Endothelial cell of umbilical vein (primary cell): ENCODE measurements at regions not wholly inside any gene's neighbourhood (a gene's known extent, or its start where the extent isn't known, plus 50 kb on each side); places are given as distances from the start of the nearest gene placed in this dataset.

Experiments used
- BruUV-seq: library from RNA; stranded (reverse); fragments of 400-500 nt; replicated peaks from 2 replicates; lab custom pipeline; 2021; lab: Mats Ljungman, UMichigan
- CTCF ChIA-PET: fragments of 300-600, 350-600 bp; sonication (Branson Sonifier 250); formaldehyde crosslinking; loops from one replicate; lab custom pipeline; 2021; ENCODE audit warnings: antibody characterized with exemption, inconsistent platforms; lab: Charles Lee
- POLR2A ChIA-PET: fragments of 300-600, 350-600 bp; sonication (Branson Sonifier 250); formaldehyde crosslinking; loops from one replicate; lab custom pipeline; 2021; ENCODE audit warnings: antibody characterized with exemption, inconsistent platforms; lab: Charles Lee
- DNase-seq: peaks from one replicate; pipeline ENCODE4 v3.0.0-alpha.2; 2011; ENCODE audit warnings: low read depth, low spot score
- FAIRE-seq: peaks from 2 replicates; lab custom pipeline; 2011; peaks lifted over from hg19 to GRCh38; lab: Jason Lieb, UNC
- H2AFZ ChIP-seq: 2 replicates; pipeline ENCODE4 v1.6.0; 2012; ENCODE audit warnings: low read depth, low read length, control low read depth, inconsistent platforms
- H3K27ac ChIP-seq: 2 replicates; pipeline ENCODE4 v1.5.1; 2011; ENCODE audit warnings: low read depth, mild to moderate bottlenecking, control low read depth, low read length, moderate library complexity; ENCODE audit not compliant: insufficient read depth
- H3K27me3 ChIP-seq, 2 experiments: 2 replicates each; pipeline versions ENCODE4 v1.6.0 to v1.6.1; 2011; ENCODE audit warnings: low read length in 2 of 2, mixed read lengths in 1 of 2; ENCODE audit not compliant: control insufficient read depth in 2 of 2, insufficient read depth in 2 of 2
- H3K36me3 ChIP-seq, 2 experiments: 2 replicates in 1 of 2; 3 replicates in 1 of 2; pipeline ENCODE4 v1.5.1; 2011; ENCODE audit warnings: low read length in 2 of 2, mild to moderate bottlenecking in 1 of 2, moderate library complexity in 1 of 2; ENCODE audit not compliant: control insufficient read depth in 2 of 2, insufficient read depth in 2 of 2; ENCODE audit errors: extremely low read depth in 1 of 2
- H3K4me1 ChIP-seq: 3 replicates; pipeline ENCODE4 v1.5.1; 2011; ENCODE audit warnings: mild to moderate bottlenecking, low read length; ENCODE audit not compliant: control insufficient read depth, insufficient read depth; ENCODE audit errors: extremely low read depth
- H3K4me2 ChIP-seq: 2 replicates; pipeline ENCODE4 v1.6.1; 2011; ENCODE audit warnings: low read length, control low read depth, mixed read lengths; ENCODE audit not compliant: insufficient read depth
- H3K4me3 ChIP-seq, 3 experiments: fragments of 200-600 bp in 1 of 3; sonication (generic), shearing (Covaris generic) in 1 of 3; replicated peaks in 1 of 3; 2 replicates each; pipeline ENCODE4 v1.5.1; 2011 to 2016; ENCODE audit warnings: control low read depth in 3 of 3, low read length in 3 of 3, mild to moderate bottlenecking in 2 of 3, inconsistent platforms in 1 of 3, low read depth in 1 of 3, moderate library complexity in 1 of 3; ENCODE audit not compliant: insufficient read depth in 1 of 3
- H3K79me2 ChIP-seq: 2 replicates; pipeline ENCODE4 v1.6.0; 2012; ENCODE audit warnings: low read length, inconsistent platforms; ENCODE audit not compliant: control insufficient read depth, insufficient read depth
- H3K9ac ChIP-seq: replicated peaks from 2 replicates; pipeline ENCODE3; 2011; ENCODE audit warnings: low read length, control low read depth; ENCODE audit not compliant: insufficient read depth; ENCODE audit errors: extremely low read depth
- H3K9me1 ChIP-seq: replicated peaks from 3 replicates; pipeline ENCODE4 v1.6.0; 2011; ENCODE audit warnings: mild to moderate bottlenecking, low read length; ENCODE audit not compliant: control insufficient read depth, insufficient read depth; ENCODE audit errors: extremely low read depth
- H3K9me3 ChIP-seq: replicated peaks from 2 replicates; pipeline ENCODE4 v1.5.1; 2012; ENCODE audit warnings: low read length, inconsistent platforms; ENCODE audit not compliant: control insufficient read depth, insufficient read depth
- H4K20me1 ChIP-seq: replicated peaks from 2 replicates; pipeline ENCODE3; 2011; ENCODE audit warnings: mild to moderate bottlenecking, low read length; ENCODE audit not compliant: control insufficient read depth, insufficient read depth; ENCODE audit errors: extremely low read depth
- CTCF ChIP-seq, 2 donors: IDR thresholded peaks; 1 replicate in 1 of 2; 2 replicates in 1 of 2; pipeline ENCODE4 v1.5.1; 2011; ENCODE audit warnings: low read length in 2 of 2, mild to moderate bottlenecking in 2 of 2, moderate library complexity in 2 of 2, control low read depth in 1 of 2, inconsistent platforms in 1 of 2, low read depth in 1 of 2; ENCODE audit not compliant: insufficient read depth in 1 of 2; ENCODE audit errors: extremely low read depth in 1 of 2
- EZH2 ChIP-seq: IDR thresholded peaks from 2 replicates; pipeline ENCODE4 v1.6.1; 2012; ENCODE audit warnings: borderline replicate concordance, low read depth, mild to moderate bottlenecking, moderate library complexity, low read length, inconsistent platforms; ENCODE audit not compliant: severe bottlenecking
- FOS ChIP-seq: IDR thresholded peaks from 2 replicates; pipeline ENCODE4 v1.6.1; 2011; ENCODE audit warnings: mild to moderate bottlenecking, low read length, moderate library complexity, borderline replicate concordance; ENCODE audit not compliant: insufficient read depth
- GATA2 ChIP-seq: IDR thresholded peaks from 2 replicates; pipeline ENCODE4 v1.7.0; 2011; ENCODE audit warnings: low read depth, mild to moderate bottlenecking, moderate library complexity, mixed read lengths, low read length; ENCODE audit not compliant: insufficient read length, insufficient read depth
- JUN ChIP-seq: IDR thresholded peaks from 2 replicates; pipeline ENCODE4 v1.6.1; 2011; ENCODE audit warnings: borderline replicate concordance, low read depth; ENCODE audit not compliant: insufficient read length, insufficient read depth
- MYC ChIP-seq: IDR thresholded peaks from one replicate; pipeline ENCODE4 v1.6.1; 2011; ENCODE audit warnings: mild to moderate bottlenecking, low read depth, low read length
- POLR2A ChIP-seq: IDR thresholded peaks from 2 replicates; pipeline ENCODE4 v1.6.1; 2012; ENCODE audit warnings: low read depth, mild to moderate bottlenecking, control low read depth, low read length
- POLR2AphosphoS5 ChIP-seq: IDR thresholded peaks from 2 replicates; pipeline ENCODE4 v1.6.1; 2012; ENCODE audit warnings: low read depth, mild to moderate bottlenecking, control low read depth, low read length, moderate library complexity; ENCODE audit not compliant: insufficient read depth
- dilution Hi-C: fragments of 300-500 bp; cut with MboI; formaldehyde crosslinking; loops from one replicate; pipeline ENCODE4 v1.15.0; 2019; ENCODE audit warnings: low sequenced_read_pairs; ENCODE audit not compliant: extremely low pct_ligation_motif_present
- intact Hi-C: fragments of 100-400 bp; cut with micrococcal nuclease; formaldehyde crosslinking; loops from one replicate; pipeline ENCODE4 v1.10.0; 2022
- TF ChIP-seq, protein P1 (sequence below): IDR thresholded peaks from 2 replicates; pipeline ENCODE4 v1.6.1; 2011; ENCODE audit not compliant: insufficient read depth, insufficient read length

GRCh38 chr12:79521576-79521975 lies 169.2 kb downstream of the PAWR start:
- POLR2A ChIA-PET = no interaction called here
- DNase-seq = no peak
- no peaks in the 10 kb centered on the region for H4K20me1 ChIP-seq

More at GRCh38 chr12:79521576-79521975, 169.2 kb downstream of the PAWR start:
- H3K27me3 ChIP-seq = no peaks in the 10 kb centered on the region
- H3K4me2 ChIP-seq = peak overlapping the region; percentile 87
- no peak overlapping the region for H3K4me3 ChIP-seq
- H3K9me3 ChIP-seq = no peaks in the 10 kb centered on the region
- H3K9me1 ChIP-seq = no peaks in the 10 kb centered on the region
- peak overlapping the region; percentile 16 for H2AFZ ChIP-seq
- peaks cover 32% of the 10 kb centered on the region for H3K4me1 ChIP-seq
- intact Hi-C loops (loop anchor here (5.0 kb wide), 1 partner anchor 69 kb away; no protein-coding TSS in a partner anchor), dilution Hi-C loops (no loop called here)
- CTCF ChIA-PET = interaction anchor here (0.9 to 1.7 kb wide), 3 partner anchors 9 to 28 kb away, joined by 3 read pairs; no protein-coding TSS in a partner anchor
- TF ChIP-seq EZH2 (no peak), MYC (no peak), JUN (no peak), POLR2A (no peak), GATA2 (no peak), POLR2AphosphoS5 (no peak), CTCF (IDR thresholded peaks at IDR 0.05; ENCODE audit: extremely low read depth in 1 of 2, insufficient read depth in 1 of 2, low read depth in 1 of 2, low read length in 2 of 2) (no peak), FOS (no peak)
- TF ChIP-seq, protein P1, sequence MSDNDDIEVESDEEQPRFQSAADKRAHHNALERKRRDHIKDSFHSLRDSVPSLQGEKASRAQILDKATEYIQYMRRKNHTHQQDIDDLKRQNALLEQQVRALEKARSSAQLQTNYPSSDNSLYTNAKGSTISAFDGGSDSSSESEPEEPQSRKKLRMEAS = no peak
- H3K79me2 ChIP-seq = peaks cover 1% of the 10 kb centered on the region
- peak overlapping the region; percentile 62 for H3K27ac ChIP-seq
- H3K36me3 ChIP-seq = no peaks in the 10 kb centered on the region
- FAIRE-seq = no peak
- no TSS peak for BruUV-seq
- H3K9ac ChIP-seq = peak overlapping the region; percentile 19
